GM23338 (cell line): ENCODE measurements at regions not wholly inside any gene's neighbourhood (a gene's known extent, or its start where the extent isn't known, plus 50 kb on each side); places are given as distances from the start of the nearest gene placed in this dataset.

Source experiments
- CREB1 ChIP-seq: fragments of 250-450 bp; sonication (Bioruptor Pico); IDR thresholded peaks from 2 replicates; pipeline ENCODE4 v1.5.0; 2020; ENCODE audit warnings: low read depth, mild to moderate bottlenecking, moderate library complexity
- CTCF ChIP-seq, 2 experiments: fragments of 200-600 bp in 1 of 2; sonication (generic) in 1 of 2; conservative IDR thresholded peaks; 2 replicates each; pipeline versions ENCODE4 v1.5.1 to v1.6.1; 2016 to 2017; ENCODE audit warnings: antibody characterized with exemption in 2 of 2, low read depth in 2 of 2, mild to moderate bottlenecking in 2 of 2, moderate library complexity in 1 of 2
- ETS1 ChIP-seq: IDR thresholded peaks from 2 replicates; pipeline ENCODE4 v1.6.1; 2016; ENCODE audit warnings: antibody characterized with exemption
- EZH2 ChIP-seq: fragments of 200-600 bp; sonication (generic); IDR thresholded peaks from one replicate; pipeline ENCODE4 v1.8.0; 2017; ENCODE audit warnings: antibody characterized with exemption, mild to moderate bottlenecking, low read depth; ENCODE audit not compliant: unreplicated experiment
- EZH2phosphoT487 ChIP-seq: fragments of 200-600 bp; sonication (generic); IDR thresholded peaks from one replicate; pipeline ENCODE4 v1.8.1; 2018; ENCODE audit warnings: antibody characterized with exemption; ENCODE audit not compliant: unreplicated experiment
- POLR2AphosphoS5 ChIP-seq: IDR thresholded peaks from 2 replicates; pipeline ENCODE4 v1.6.1; 2016; ENCODE audit warnings: antibody characterized with exemption, low read depth
- REST ChIP-seq: IDR thresholded peaks from one replicate; pipeline ENCODE4 v1.6.1; 2018; ENCODE audit warnings: antibody characterized with exemption; ENCODE audit not compliant: unreplicated experiment
- STAT1 ChIP-seq: IDR thresholded peaks from one replicate; pipeline ENCODE4 v1.6.1; 2016; ENCODE audit warnings: antibody characterized with exemption; ENCODE audit not compliant: unreplicated experiment
- ZNF331 ChIP-seq: fragments of 250-450 bp; sonication (Bioruptor Pico); IDR thresholded peaks from 2 replicates; pipeline ENCODE4 v1.5.0; 2020; ENCODE audit warnings: low read depth, mild to moderate bottlenecking, moderate library complexity

- TF ChIP-seq REST (no peak), CTCF (conservative IDR thresholded peaks at IDR 0.05; ENCODE audit: low read depth in 2 of 2) (no peak), POLR2AphosphoS5 (no peak), CREB1 (no peak), EZH2 (no peak), EZH2phosphoT487 (no peak), ZNF331 (CRISPR knock-in tag) (no peak), ETS1 (no peak), STAT1 (no peak)
Measured at GRCh38 chr13:76764916-76765315, 121.3 kb downstream of the KCTD12 start.
